SK-N-MC (cell line): ENCODE measurements at regions not wholly inside any gene's neighbourhood (a gene's known extent, or its start where the extent isn't known, plus 50 kb on each side); places are given as distances from the start of the nearest gene placed in this dataset.
"Not testable (repeated sequence)": the region's sequence is repeated elsewhere in the genome, so short reads cannot be mapped to it uniquely, and the experiment has no call there.

Source experiments
- DNase-seq: peaks from one replicate; pipeline ENCODE4 v3.0.0-alpha.2; 2011; ENCODE audit warnings: low read depth, low spot score
- H3K27ac ChIP-seq: fragments of 200-600 bp; sonication (generic); 2 replicates; pipeline ENCODE4 v1.5.1; 2016; ENCODE audit warnings: mixed run types
- H3K36me3 ChIP-seq: fragments of 200-600 bp; sonication (generic); 2 replicates; pipeline ENCODE4 v1.6.1; 2017; ENCODE audit warnings: antibody characterized with exemption, low read length, mixed read lengths; ENCODE audit not compliant: insufficient read depth
- H3K4me3 ChIP-seq: fragments of 200-600 bp; sonication (generic); 2 replicates; pipeline ENCODE4 v1.5.1; 2016
- H3K9ac ChIP-seq: fragments of 200-600 bp; sonication (generic); 2 replicates; pipeline ENCODE4 v1.8.0; 2017; ENCODE audit warnings: mixed run types, mixed read lengths; ENCODE audit not compliant: insufficient read length
- H3K9me3 ChIP-seq: fragments of 200-600 bp; sonication (generic); 2 replicates; pipeline ENCODE4 v1.6.1; 2017; ENCODE audit warnings: low read depth, mild to moderate bottlenecking, antibody characterized with exemption, low read length, moderate library complexity, mixed read lengths
- EZH2 ChIP-seq: fragments of 200-600 bp; sonication (generic); IDR thresholded peaks from one replicate; pipeline ENCODE4 v1.6.1; 2017; ENCODE audit warnings: antibody characterized with exemption
- FOXP2 ChIP-seq: optimal IDR thresholded peaks from 2 replicates; pipeline ENCODE3; 2011; ENCODE audit warnings: mild to moderate bottlenecking, moderate library complexity; ENCODE audit not compliant: insufficient read depth; ENCODE audit errors: extremely low read length, control extremely low read depth
- POLR2AphosphoS5 ChIP-seq: IDR thresholded peaks from 2 replicates; pipeline ENCODE4 v1.6.1; 2012; ENCODE audit warnings: mild to moderate bottlenecking, low read depth, low read length, borderline replicate concordance

DNA sequence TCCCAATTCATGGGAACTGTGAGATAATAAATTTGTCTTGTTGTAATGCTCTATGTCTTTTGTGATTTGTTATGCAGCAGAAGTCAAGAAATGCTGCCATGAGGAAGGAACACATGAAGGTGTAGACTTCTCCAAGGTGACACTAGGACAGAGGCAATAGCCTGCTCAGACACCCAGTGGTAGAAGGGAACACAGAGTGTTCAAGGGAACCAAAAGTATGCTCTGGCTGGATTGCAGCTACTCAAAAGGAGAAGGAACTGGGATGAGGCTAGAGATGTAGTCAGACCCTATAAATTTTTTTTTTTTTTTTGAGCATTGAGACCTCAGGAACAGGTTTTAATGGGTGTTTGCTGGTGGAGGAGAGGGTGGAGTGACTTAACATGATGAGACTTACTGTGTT lies 232.5 kb downstream of the PARP8 start:
- Histone ChIP-seq H3K9me3 (no peaks in the 10 kb centered on the region), H3K9ac (no peak overlapping the region), H3K36me3 (no peaks in the 10 kb centered on the region), H3K4me3 (no peak overlapping the region), H3K27ac (no peak overlapping the region)
- TF ChIP-seq FOXP2 (no peak), EZH2 (no peak), POLR2AphosphoS5 (no peak)
- no peak for DNase-seq

DNA sequence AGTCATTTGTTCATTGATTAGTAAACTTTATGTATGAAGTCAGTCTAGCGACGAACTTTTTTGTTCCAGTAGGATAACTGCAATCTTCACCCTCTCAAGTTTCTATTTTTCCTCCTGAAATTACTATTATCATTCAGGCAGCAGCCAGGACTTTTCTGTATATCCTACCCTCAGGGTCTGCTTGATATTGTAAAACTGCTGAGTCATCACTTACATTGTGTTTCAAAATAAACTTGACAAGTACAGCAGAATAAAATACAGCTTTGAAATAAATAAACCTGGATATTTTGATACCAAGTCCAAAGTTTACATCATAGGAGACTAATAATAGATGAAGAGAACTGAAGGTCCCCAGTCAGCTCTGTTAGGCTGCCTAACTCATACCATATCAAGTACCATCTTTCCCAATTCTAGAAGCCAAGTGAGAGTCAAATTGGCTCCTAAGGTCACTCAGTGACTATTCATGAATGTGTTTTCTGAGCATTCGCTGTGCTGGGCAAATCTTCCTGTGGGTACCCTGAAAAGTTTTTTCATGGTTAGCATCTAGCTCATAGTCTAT lies 234.6 kb downstream of the PARP8 start:
- no peaks in the 10 kb centered on the region for H3K9me3 ChIP-seq
- DNase-seq = no peak
- peak overlapping the region; percentile 32; the same call in 1 of the 2 replicates for H3K4me3 ChIP-seq
- TF ChIP-seq POLR2AphosphoS5 (no peak), EZH2 (no peak), FOXP2 (no peak)
- H3K36me3 ChIP-seq = no peaks in the 10 kb centered on the region
- no peak overlapping the region for H3K9ac ChIP-seq
- no peak overlapping the region for H3K27ac ChIP-seq

GRCh38 chr5:50903651-50904050 lies 237.2 kb downstream of the PARP8 start:
- no peaks in the 10 kb centered on the region for H3K9me3 ChIP-seq
- no peak overlapping the region for H3K9ac ChIP-seq
- no peak overlapping the region for H3K4me3 ChIP-seq
- DNase-seq = no peak
- H3K27ac ChIP-seq = no peak overlapping the region
- no peaks in the 10 kb centered on the region for H3K36me3 ChIP-seq
- no peak for TF ChIP-seq FOXP2
- no peak for TF ChIP-seq POLR2AphosphoS5
- TF ChIP-seq EZH2 = no peak

GRCh38 chr5:50905996-50906570 lies 239.6 kb downstream of the PARP8 start:
- Histone ChIP-seq H3K36me3 (no peaks in the 10 kb centered on the region), H3K9me3 (no peaks in the 10 kb centered on the region), H3K27ac (no peak overlapping the region), H3K4me3 (no peak overlapping the region), H3K9ac (no peak overlapping the region)
- no peak for TF ChIP-seq FOXP2
- no peak for TF ChIP-seq POLR2AphosphoS5
- no peak for TF ChIP-seq EZH2
- DNase-seq = no peak

DNA sequence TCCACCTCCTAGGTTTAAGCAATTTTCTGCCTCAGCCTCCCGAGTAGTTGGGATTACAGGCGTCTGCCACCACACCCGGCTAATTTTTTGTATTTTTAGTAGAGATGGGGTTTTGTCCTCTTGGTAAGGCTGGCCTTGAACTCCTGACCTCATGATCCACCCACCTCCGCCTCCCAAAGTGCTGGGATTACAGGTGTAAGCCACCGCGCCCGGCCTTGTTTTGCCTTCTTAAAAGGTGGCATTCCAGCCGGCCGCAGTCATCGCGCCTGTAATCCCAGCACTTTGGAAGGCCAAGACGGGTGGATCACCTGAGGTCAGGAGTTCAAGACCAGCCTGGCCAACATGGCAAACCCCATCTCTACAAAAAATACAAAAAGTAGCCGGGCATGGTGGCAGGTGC lies 253.7 kb downstream of the PARP8 start:
- H3K9me3 ChIP-seq, H3K4me3 ChIP-seq, H3K9ac ChIP-seq, H3K36me3 ChIP-seq, H3K27ac ChIP-seq, DNase-seq: not testable (repeated sequence)

DNA sequence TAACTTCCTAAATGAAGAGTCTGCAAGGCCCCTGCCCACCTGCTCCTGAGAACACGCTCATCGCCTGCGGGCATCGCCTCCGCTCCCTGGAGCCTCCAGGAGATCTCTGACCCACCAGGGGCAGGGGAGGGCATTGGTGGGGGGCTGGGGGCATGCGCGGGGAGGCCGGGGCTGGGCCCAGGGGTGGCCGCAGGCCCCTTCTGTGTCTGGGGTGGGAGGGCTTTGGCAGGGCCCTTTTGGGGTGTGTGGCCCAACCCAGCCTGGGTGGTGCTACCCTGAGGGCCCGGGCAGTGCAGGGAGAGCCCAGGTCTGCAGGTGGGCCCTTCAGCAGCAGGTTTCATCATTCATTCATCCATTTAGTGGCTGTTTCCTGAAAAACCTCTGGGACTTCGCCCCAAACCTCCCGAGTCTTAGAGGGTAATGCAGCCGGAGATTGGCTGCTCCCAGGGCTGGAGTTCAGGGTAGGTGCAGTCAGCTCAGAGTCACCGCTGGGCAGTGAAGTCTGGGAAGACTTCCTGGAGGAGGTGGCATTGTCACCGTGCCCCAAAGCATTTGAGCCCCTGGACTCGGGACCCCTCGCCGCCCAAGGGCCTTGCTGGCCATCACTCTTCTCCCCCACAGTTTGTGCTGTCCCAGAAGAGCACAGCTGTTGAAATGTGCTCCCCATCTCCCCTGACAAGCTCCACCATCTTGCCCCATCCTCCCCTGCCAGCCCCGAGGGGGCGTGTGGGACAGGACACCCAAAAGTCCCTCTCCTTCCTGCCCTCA lies 255.1 kb downstream of the PARP8 start:
- no peak overlapping the region for H3K9ac ChIP-seq
- H3K9me3 ChIP-seq = no peaks in the 10 kb centered on the region
- H3K36me3 ChIP-seq = no peaks in the 10 kb centered on the region
- no peak for DNase-seq
- H3K27ac ChIP-seq = no peak overlapping the region
- no peak overlapping the region for H3K4me3 ChIP-seq
- no peak for TF ChIP-seq POLR2AphosphoS5
- TF ChIP-seq EZH2 = no peak
- TF ChIP-seq FOXP2 = no peak

DNA sequence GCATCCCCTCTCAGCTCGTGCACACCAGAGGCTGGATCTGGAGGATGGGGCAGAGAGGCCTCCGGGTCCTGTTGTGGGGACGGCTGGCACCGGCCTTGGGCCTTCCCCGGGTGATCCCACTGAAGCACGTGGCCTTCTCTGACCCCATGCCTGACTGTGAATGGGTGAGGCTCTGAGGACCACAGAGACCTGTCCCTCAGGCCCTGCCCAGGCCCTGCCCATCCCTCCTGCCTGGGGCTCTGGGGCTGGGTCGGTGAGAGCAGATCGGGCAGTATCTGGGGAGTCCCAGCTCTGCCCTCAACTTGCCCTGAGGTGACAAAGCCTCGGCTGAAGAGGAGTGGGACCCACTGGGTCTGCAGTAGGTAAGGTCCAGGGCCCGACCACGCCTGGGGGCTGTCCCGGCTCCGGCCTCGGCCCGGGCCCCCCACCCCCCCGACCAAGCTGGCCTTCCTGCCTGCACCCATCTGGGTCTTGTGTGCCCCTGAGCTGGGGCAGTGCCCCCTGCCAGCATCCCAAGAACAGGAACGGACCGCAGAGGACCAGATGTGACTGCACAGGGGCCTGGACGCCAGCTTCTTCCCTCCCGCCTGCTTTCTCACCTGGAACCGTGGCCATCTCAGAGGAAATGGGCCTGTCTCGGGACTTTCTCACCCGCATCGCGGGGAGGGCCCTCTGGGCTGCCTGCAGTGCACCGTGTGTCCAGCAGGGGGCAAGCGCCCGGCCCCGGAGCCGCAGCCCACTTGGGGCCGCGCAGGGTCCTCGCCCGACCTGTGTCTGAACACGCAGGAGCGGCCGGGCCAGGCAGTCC lies 255.9 kb downstream of the PARP8 start:
- not testable (repeated sequence) for H3K36me3 ChIP-seq, H3K27ac ChIP-seq, DNase-seq, H3K9ac ChIP-seq, H3K9me3 ChIP-seq, H3K4me3 ChIP-seq

- H3K4me3 ChIP-seq = no peak overlapping the region
- H3K9me3 ChIP-seq = no peaks in the 10 kb centered on the region
- TF ChIP-seq POLR2AphosphoS5 (no peak), FOXP2 (no peak), EZH2 (no peak)
- no peak overlapping the region for H3K27ac ChIP-seq
- no peak for DNase-seq
- H3K36me3 ChIP-seq = no peaks in the 10 kb centered on the region
- H3K9ac ChIP-seq = no peak overlapping the region
Observed at GRCh38 chr5:50922942-50923767, 256.7 kb downstream of the PARP8 start.
